Left lung (tissue), 4 donors: ENCODE measurements at regions not wholly inside any gene's neighbourhood (a gene's known extent, or its start where the extent isn't known, plus 50 kb on each side); places are given as distances from the start of the nearest gene placed in this dataset.

Experiments used
- ATAC-seq: fragments of 200-7000 bp; cut with Tn5 transposase; one replicate; pipeline ENCODE4 v1.9.1; 2020; ENCODE audit warnings: moderate library complexity
- DNase-seq, 4 donors: peaks; one replicate each; pipeline ENCODE4 v3.0.0-alpha.2; 2013 to 2020
- H3K27ac ChIP-seq, 2 donors: fragments of 200-600 bp; sonication (generic) in 1 of 2; one replicate each; pipeline versions ENCODE4 v1.5.0 to v1.8.0; 2020 to 2021
- H3K27me3 ChIP-seq, 2 donors: fragments of 200-600 bp; sonication (generic) in 1 of 2; one replicate each; pipeline versions ENCODE4 v1.5.0 to v1.8.0; 2020 to 2021
- H3K36me3 ChIP-seq, 2 donors: fragments of 200-600 bp; sonication (generic) in 1 of 2; one replicate each; pipeline versions ENCODE4 v1.5.0 to v1.8.0; 2020 to 2021
- H3K4me1 ChIP-seq, 2 donors: fragments of 200-600 bp; one replicate each; pipeline ENCODE4 v1.8.0; 2021
- H3K4me3 ChIP-seq, 2 donors: fragments of 200-600 bp; sonication (generic) in 1 of 2; one replicate each; pipeline versions ENCODE4 v1.5.0 to v1.8.0; 2020 to 2021; ENCODE audit warnings: mild to moderate bottlenecking in 1 of 2
- H3K9me3 ChIP-seq, 2 donors: fragments of 200-600 bp; sonication (generic) in 1 of 2; one replicate each; pipeline versions ENCODE4 v1.5.0 to v1.8.0; 2020 to 2021
- intact Hi-C, 2 donors: fragments of 100-400 bp; cut with DNase I; formaldehyde crosslinking; loops; one replicate each; pipeline versions ENCODE4 v1.11.2 to v1.14.2; 2022
- TF ChIP-seq, protein P1 (sequence below), 2 donors: fragments of 200-600 bp; sonication (generic) in 1 of 2; IDR thresholded peaks; one replicate each; pipeline versions ENCODE4 v1.5.0 to v1.8.0; 2021; ENCODE audit warnings: antibody characterized with exemption in 2 of 2
- donor health status: DM: no; HTN: yes; CAD: no.
- donor health status: DM: no; HTN: no; CAD: no.

DNA sequence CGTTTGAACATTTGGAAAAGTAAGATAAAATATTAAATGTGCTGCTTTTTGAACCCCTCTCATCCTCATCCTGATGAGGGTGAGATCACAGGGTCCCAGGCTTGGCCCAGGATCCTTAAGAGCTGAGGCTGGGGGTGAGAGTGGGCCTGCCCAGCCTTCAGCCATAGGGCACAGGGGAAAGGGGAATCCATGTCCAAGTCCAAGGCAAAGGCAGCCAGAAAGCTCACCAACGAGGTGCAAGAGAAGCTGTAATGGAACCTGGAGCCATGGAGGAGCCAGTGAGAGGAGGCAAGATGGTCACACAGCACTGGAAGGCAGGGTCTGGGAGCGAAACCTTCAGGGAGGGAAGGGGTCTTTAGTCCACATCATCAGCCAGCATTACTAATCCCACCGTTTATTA, 191.9 kb downstream of the RRAGC start:
- H3K27me3 ChIP-seq: peaks cover 0 to 42% of the 10 kb centered on the region in 2 donors
- H3K27ac ChIP-seq: no peak overlapping the region
- DNase-seq (no peak), ATAC-seq (no peak)
- TF ChIP-seq, protein P1, sequence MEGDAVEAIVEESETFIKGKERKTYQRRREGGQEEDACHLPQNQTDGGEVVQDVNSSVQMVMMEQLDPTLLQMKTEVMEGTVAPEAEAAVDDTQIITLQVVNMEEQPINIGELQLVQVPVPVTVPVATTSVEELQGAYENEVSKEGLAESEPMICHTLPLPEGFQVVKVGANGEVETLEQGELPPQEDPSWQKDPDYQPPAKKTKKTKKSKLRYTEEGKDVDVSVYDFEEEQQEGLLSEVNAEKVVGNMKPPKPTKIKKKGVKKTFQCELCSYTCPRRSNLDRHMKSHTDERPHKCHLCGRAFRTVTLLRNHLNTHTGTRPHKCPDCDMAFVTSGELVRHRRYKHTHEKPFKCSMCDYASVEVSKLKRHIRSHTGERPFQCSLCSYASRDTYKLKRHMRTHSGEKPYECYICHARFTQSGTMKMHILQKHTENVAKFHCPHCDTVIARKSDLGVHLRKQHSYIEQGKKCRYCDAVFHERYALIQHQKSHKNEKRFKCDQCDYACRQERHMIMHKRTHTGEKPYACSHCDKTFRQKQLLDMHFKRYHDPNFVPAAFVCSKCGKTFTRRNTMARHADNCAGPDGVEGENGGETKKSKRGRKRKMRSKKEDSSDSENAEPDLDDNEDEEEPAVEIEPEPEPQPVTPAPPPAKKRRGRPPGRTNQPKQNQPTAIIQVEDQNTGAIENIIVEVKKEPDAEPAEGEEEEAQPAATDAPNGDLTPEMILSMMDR (IDR thresholded peaks at IDR 0.05): no peak
- no peaks in the 10 kb centered on the region for H3K36me3 ChIP-seq
- intact Hi-C loops: no loop called here
- no peak overlapping the region for H3K4me3 ChIP-seq
- peaks cover 0 to 2% of the 10 kb centered on the region in 2 donors for H3K9me3 ChIP-seq
- no peaks in the 10 kb centered on the region for H3K4me1 ChIP-seq

DNA sequence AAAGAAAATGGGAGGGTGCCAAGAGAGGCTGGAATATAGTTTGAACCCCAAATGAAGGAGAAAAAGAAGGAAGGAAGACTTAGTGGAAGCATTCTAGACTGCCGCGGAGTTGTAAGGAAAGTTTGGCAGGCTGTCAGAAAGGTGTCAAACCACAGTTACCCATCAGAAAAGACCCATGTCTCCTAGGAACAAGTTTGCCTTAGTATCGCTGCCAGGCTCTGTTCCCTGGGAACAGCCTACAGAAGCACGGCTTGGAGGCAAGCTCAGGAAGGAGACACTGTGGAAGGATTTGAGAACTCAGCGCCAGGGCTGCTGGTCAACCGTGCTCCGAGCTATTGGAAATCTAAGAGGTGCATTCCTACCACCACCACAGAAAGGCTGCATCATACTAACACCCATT, 197.4 kb downstream of the RRAGC start:
- no peak for ATAC-seq
- no peak overlapping the region for H3K4me3 ChIP-seq
- no peaks in the 10 kb centered on the region for H3K36me3 ChIP-seq
- peaks cover 0 to 7% of the 10 kb centered on the region in 2 donors for H3K9me3 ChIP-seq
- intact Hi-C loops: no loop called here
- H3K4me1 ChIP-seq: no peaks in the 10 kb centered on the region
- H3K27ac ChIP-seq: no peak overlapping the region
- TF ChIP-seq, protein P1 (IDR thresholded peaks at IDR 0.05): no peak
- peaks cover 0 to 23% of the 10 kb centered on the region in 2 donors for H3K27me3 ChIP-seq
- no peak for DNase-seq

DNA sequence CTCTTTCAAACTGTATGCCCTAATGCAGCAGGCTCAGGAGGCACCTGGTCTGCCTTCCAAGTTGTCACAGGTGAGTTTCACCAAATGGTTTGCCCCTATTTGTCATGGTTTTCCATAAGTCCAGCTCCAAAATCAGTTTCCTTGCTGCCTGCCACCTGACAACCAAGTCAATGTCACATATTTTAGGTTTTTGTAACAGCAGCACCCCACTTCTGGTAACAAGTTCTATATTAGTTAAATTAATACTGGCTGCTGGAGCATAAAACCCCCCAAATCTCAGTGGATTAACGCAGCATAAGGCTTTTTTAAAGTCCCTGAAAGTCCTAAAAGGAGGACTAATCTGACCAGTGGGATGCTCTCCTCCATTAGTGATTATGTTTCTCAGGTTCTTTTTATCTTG, 200.7 kb downstream of the RRAGC start:
- peaks cover 0 to 23% of the 10 kb centered on the region in 2 donors for H3K27me3 ChIP-seq
- peaks cover 0 to 5% of the 10 kb centered on the region in 2 donors for H3K9me3 ChIP-seq
- intact Hi-C loops: no loop called here
- H3K36me3 ChIP-seq: no peaks in the 10 kb centered on the region
- no peak for ATAC-seq
- no peak for DNase-seq
- no peak overlapping the region for H3K4me3 ChIP-seq
- H3K4me1 ChIP-seq: no peaks in the 10 kb centered on the region
- TF ChIP-seq, protein P1 (IDR thresholded peaks at IDR 0.05): no peak
- H3K27ac ChIP-seq: no peak overlapping the region

DNA sequence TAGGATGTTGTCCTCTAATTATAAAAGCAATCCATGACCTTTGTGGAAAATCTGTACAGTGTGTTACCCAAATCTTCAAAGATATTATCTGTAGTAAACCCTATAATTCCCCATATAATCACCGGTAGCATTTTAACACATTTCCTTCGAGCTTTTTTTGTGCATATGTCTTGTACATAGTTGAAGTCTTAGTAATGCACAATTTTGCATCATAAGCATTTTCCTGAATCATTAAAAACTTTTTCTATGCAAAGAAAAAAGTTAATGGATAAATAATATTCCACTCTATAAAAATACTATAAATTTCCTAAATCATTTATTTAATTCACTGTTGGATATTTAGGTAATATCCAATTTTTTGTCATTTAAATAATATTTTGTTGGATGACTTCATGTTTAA, 201.7 kb downstream of the RRAGC start:
- Histone ChIP-seq H3K36me3 (no peaks in the 10 kb centered on the region), H3K9me3 (peaks cover 0 to 5% of the 10 kb centered on the region in 2 donors), H3K27me3 (peaks cover 0 to 20% of the 10 kb centered on the region in 2 donors), H3K27ac (no peak overlapping the region), H3K4me3 (no peak overlapping the region), H3K4me1 (no peaks in the 10 kb centered on the region)
- TF ChIP-seq, protein P1 (IDR thresholded peaks at IDR 0.05): no peak
- intact Hi-C loops: no loop called here
- no peak for ATAC-seq
- DNase-seq: no peak

DNA sequence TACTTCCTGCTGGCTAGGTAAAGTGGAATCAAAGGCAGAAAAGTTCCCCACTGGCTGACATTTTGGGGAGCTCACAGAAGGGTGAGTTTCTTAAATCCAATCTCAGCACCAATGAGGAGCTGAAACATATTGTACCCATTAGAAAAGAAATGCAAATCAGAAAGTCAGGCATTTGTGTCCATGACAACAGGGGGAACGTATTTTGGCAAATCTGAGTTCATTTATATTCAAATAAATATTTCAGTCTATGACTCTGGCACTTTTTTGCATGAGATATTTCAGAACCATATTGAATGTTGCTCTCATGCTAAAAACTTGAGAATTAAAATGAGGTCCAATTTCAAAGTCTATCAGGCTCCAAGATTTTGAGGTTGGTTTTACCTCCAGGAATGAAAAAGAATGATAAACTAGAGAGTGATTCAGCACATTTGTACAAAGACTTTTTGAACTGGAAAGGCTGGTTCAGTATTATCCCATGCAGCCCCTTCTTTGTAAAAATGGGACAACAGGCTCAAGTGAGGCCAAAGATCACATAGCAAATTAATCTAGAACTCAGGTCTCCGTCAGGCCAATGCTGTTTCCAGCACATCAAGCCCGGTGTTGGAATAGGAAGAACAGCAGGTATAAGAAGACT, 202.2 kb downstream of the RRAGC start:
- H3K4me1 ChIP-seq: no peaks in the 10 kb centered on the region
- TF ChIP-seq, protein P1 (IDR thresholded peaks at IDR 0.05): no peak
- DNase-seq (no peak), ATAC-seq (no peak)
- H3K27me3 ChIP-seq: peaks cover 0 to 20% of the 10 kb centered on the region in 2 donors
- peaks cover 0 to 5% of the 10 kb centered on the region in 2 donors for H3K9me3 ChIP-seq
- H3K27ac ChIP-seq: no peak overlapping the region
- no peaks in the 10 kb centered on the region for H3K36me3 ChIP-seq
- no peak overlapping the region for H3K4me3 ChIP-seq
- intact Hi-C loops: no loop called here
